ENCODE measurements at regions not wholly inside any gene's neighbourhood (a gene's known extent, or its start where the extent isn't known, plus 50 kb on each side); places are given as distances from the start of the nearest gene placed in this dataset.

GRCh38 chr6:103715269-103715668 lies 1144.5 kb downstream of the HACE1 start:
- TF ChIP-seq POLR2A (IDR thresholded peaks at IDR 0.05) (no peak), EP300 (IDR thresholded peaks at IDR 0.05) (no peak)
